HL-60 (cell line): ENCODE measurements at regions not wholly inside any gene's neighbourhood (a gene's known extent, or its start where the extent isn't known, plus 50 kb on each side); places are given as distances from the start of the nearest gene placed in this dataset.

ENCODE experiments used
- DNase-seq, 2 experiments: peaks; one replicate each; pipeline ENCODE4 v3.0.0-alpha.2; 2010 to 2020; ENCODE audit warnings: low read depth in 1 of 2, low spot score in 1 of 2
- H3K27ac ChIP-seq: fragments of 250-450 bp; sonication (Bioruptor Pico); replicated peaks from 2 replicates; pipeline ENCODE4 v1.5.1; 2020; ENCODE audit warnings: mild to moderate bottlenecking, moderate library complexity
- H3K27me3 ChIP-seq: fragments of 250-450 bp; sonication (Bioruptor Pico); 2 replicates; pipeline ENCODE4 v1.5.1; 2021; ENCODE audit warnings: mild to moderate bottlenecking, moderate library complexity; ENCODE audit not compliant: insufficient read depth, poor library complexity, severe bottlenecking
- H3K4me3 ChIP-seq: replicated peaks from 2 replicates; pipeline ENCODE4 v1.5.1; 2011; ENCODE audit warnings: mild to moderate bottlenecking, control low read depth, low read length; ENCODE audit not compliant: insufficient read depth
- GABPA ChIP-seq: IDR thresholded peaks from 2 replicates; pipeline ENCODE4 v1.6.1; 2012; ENCODE audit warnings: low read depth
- POLR2AphosphoS5 ChIP-seq: IDR thresholded peaks from 2 replicates; pipeline ENCODE4 v1.6.1; 2012; ENCODE audit warnings: low read depth
- SPI1 ChIP-seq: IDR thresholded peaks from 2 replicates; pipeline ENCODE4 v1.6.1; 2012; ENCODE audit warnings: low read depth, mild to moderate bottlenecking, borderline replicate concordance
- TF ChIP-seq, protein P1 (sequence below): IDR thresholded peaks from one replicate; pipeline ENCODE4 v1.5.1; 2011; ENCODE audit warnings: low read length, control low read depth, inconsistent platforms; ENCODE audit not compliant: insufficient read depth
- TF ChIP-seq, protein P2 (sequence below): IDR thresholded peaks from 2 replicates; pipeline ENCODE4 v1.6.1; 2012; ENCODE audit warnings: low read depth; ENCODE audit not compliant: insufficient replicate concordance

DNA sequence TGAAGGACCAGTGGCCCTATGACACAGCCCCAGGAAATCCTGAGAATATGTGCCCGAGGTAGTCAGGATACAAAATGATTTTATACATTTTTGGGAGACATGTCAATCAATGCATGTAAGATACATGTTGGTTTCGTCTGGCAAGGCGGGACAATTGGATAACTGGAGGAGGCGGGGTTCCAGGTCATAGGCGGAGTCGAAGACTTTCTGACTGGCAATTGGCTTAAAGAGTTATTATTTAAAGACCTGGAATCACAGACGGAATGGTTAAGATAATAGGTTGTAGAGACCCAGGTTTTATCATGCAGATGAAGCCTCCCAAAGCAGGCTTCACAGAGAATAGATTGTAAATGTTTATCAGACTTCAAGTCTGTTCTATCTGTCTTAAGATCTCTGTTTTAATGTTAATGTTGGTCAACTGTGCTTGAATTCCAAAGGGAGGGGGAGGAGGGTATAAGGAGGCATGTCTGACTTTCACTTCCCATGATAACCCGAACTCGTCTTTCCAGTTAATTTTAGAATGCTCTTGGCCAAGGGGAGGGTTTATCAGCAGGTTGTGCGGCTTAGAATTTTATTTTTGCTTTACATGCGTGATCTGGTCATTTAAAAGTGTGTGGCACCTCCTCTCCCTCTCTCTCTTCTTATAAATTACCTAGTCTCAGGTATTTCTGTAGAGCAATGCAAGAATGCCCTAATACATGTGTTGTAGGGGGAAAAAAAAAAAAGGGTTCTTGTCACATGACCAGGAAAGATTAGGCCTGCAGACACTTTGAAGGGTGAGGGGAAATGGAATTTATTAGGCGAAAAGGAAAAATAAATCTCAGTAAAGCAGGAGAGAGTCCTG, 230.7 kb downstream of the NFATC2 start:
- H3K27ac ChIP-seq, result no peak overlapping the region

DNA sequence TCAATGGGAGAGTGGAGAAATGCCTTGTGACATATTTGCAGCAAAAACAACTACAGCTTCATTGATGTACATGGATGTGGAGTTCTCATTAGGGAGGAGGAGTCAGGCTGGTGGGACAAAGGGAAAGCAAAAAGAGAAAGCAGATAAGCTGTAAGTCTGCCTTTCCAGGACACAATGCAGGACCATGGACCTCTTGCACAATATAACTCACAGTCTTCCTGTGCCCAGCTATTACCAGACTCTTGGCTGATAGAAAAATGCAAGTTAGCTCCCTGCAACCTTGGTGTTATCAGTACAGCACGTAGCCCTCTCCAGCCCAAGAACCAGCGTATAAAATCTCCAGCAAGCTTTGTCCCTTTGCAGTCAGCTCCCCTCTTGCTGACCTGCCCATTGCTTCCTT, 232.3 kb downstream of the NFATC2 start:
- no peak overlapping the region for H3K27ac ChIP-seq
- DNase-seq, result no peak
- no peak overlapping the region for H3K4me3 ChIP-seq
- TF ChIP-seq SPI1, result no peak
- TF ChIP-seq, protein P1, sequence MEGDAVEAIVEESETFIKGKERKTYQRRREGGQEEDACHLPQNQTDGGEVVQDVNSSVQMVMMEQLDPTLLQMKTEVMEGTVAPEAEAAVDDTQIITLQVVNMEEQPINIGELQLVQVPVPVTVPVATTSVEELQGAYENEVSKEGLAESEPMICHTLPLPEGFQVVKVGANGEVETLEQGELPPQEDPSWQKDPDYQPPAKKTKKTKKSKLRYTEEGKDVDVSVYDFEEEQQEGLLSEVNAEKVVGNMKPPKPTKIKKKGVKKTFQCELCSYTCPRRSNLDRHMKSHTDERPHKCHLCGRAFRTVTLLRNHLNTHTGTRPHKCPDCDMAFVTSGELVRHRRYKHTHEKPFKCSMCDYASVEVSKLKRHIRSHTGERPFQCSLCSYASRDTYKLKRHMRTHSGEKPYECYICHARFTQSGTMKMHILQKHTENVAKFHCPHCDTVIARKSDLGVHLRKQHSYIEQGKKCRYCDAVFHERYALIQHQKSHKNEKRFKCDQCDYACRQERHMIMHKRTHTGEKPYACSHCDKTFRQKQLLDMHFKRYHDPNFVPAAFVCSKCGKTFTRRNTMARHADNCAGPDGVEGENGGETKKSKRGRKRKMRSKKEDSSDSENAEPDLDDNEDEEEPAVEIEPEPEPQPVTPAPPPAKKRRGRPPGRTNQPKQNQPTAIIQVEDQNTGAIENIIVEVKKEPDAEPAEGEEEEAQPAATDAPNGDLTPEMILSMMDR, result no peak
- TF ChIP-seq, protein P2, sequence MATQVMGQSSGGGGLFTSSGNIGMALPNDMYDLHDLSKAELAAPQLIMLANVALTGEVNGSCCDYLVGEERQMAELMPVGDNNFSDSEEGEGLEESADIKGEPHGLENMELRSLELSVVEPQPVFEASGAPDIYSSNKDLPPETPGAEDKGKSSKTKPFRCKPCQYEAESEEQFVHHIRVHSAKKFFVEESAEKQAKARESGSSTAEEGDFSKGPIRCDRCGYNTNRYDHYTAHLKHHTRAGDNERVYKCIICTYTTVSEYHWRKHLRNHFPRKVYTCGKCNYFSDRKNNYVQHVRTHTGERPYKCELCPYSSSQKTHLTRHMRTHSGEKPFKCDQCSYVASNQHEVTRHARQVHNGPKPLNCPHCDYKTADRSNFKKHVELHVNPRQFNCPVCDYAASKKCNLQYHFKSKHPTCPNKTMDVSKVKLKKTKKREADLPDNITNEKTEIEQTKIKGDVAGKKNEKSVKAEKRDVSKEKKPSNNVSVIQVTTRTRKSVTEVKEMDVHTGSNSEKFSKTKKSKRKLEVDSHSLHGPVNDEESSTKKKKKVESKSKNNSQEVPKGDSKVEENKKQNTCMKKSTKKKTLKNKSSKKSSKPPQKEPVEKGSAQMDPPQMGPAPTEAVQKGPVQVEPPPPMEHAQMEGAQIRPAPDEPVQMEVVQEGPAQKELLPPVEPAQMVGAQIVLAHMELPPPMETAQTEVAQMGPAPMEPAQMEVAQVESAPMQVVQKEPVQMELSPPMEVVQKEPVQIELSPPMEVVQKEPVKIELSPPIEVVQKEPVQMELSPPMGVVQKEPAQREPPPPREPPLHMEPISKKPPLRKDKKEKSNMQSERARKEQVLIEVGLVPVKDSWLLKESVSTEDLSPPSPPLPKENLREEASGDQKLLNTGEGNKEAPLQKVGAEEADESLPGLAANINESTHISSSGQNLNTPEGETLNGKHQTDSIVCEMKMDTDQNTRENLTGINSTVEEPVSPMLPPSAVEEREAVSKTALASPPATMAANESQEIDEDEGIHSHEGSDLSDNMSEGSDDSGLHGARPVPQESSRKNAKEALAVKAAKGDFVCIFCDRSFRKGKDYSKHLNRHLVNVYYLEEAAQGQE, result no peak
- no peak for TF ChIP-seq GABPA
- TF ChIP-seq POLR2AphosphoS5, result no peak
- H3K27me3 ChIP-seq, result peaks cover 4% of the 10 kb centered on the region

More for the DNA sequence above, 230.7 kb downstream of the NFATC2 start:
- no peak for TF ChIP-seq GABPA
- TF ChIP-seq, protein P2, result no peak
- TF ChIP-seq POLR2AphosphoS5, result no peak
- TF ChIP-seq SPI1, result no peak
- TF ChIP-seq, protein P1, result no peak
- Histone ChIP-seq H3K27me3 (no peaks in the 10 kb centered on the region), H3K4me3 (no peak overlapping the region)
- DNase-seq, result no peak

DNA sequence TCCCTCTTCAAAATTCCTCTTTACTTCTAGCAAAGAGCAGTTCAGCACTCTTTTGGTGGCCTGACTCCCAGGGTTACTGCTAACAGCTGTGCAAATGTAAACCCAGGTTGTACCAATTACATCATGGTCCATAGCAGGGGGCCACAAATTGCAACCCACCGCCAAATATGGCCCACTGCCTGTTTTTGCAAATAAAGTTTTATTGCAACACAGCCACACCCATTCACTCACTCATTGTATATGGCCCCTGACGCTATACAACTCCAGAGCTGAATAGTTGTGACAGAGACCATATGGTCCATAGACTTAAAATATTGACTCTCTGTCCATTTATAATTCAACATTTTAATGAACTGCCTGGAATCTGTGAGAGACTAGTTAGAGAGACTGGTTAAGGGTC, 233.4 kb downstream of the NFATC2 start:
- no peak overlapping the region for H3K27ac ChIP-seq
- peaks cover 4% of the 10 kb centered on the region for H3K27me3 ChIP-seq
- TF ChIP-seq POLR2AphosphoS5, result no peak
- TF ChIP-seq, protein P2, result no peak
- TF ChIP-seq GABPA, result no peak
- no peak for TF ChIP-seq SPI1
- TF ChIP-seq, protein P1, result no peak

More for the DNA sequence above, 233.4 kb downstream of the NFATC2 start:
- no peak for DNase-seq
- no peak overlapping the region for H3K4me3 ChIP-seq
